GM19324 (cell line): ENCODE measurements at regions not wholly inside any gene's neighbourhood (a gene's known extent, or its start where the extent isn't known, plus 50 kb on each side); places are given as distances from the start of the nearest gene placed in this dataset.
"Not testable (repeated sequence)": the region's sequence is repeated elsewhere in the genome, so short reads cannot be mapped to it uniquely, and the experiment has no call there.

Source experiments
- ATAC-seq: cut with Tn5 transposase; IDR thresholded peaks from one replicate; pipeline ENCODE4 v1.9.1; 2021; ENCODE audit warnings: mild to moderate bottlenecking, moderate library complexity; ENCODE audit not compliant: unreplicated experiment, low FRiP score

DNA sequence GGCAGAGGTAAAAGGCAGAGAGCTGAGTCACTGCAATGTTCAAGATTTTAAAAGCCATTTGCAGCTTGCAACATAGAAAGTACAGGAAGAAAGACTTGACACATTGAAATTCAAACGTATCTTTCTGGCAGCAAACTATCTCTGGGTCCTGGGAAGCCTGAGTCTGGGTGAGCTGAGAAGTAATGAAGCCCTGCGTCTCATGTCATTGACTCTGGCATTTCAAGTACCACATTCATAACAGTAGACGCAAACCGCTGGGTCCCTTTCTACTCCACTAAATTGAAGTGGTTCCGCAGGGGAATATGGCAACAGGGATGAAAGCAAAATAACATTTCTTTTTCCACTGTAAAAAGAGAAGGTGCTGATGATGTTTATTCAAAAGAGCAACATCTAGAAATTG lies 694.3 kb downstream of the BRINP1 start:
- no peak for ATAC-seq

DNA sequence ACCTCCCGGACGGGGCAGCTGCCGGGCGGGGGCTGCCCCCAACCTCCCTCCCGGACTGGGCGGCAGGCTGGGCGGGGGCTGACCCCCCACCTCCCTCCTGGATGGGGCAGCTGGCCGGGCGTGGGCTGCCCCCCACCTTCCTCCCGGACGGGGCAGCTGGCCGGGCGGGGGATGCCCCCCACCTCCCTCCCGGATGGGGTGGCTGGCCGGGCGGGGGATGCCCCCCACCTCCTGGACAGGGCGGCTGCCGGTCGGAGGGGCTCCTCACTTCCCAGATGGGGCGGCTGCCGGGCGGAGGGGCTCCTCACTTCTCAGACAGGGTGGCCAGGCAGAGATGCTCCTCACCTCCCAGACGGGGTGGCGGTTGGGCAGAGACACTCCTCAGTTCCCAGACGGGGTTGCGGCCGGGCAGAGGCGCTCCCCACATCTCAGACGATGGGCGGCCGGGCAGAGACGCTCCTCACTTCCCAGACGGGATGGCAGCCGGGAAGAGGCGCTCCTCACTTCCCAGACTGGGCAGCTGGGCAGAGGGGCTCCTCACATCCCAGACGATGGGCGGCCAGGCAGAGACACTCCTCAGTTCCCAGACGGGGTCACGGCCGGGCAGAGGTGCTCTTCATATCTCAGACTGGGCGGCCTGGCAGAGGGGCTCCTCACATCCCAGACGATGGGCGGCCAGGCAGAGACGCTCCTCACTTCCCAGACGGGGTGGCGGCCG lies 691.1 kb downstream of the BRINP1 start:
- not testable (repeated sequence) for ATAC-seq

DNA sequence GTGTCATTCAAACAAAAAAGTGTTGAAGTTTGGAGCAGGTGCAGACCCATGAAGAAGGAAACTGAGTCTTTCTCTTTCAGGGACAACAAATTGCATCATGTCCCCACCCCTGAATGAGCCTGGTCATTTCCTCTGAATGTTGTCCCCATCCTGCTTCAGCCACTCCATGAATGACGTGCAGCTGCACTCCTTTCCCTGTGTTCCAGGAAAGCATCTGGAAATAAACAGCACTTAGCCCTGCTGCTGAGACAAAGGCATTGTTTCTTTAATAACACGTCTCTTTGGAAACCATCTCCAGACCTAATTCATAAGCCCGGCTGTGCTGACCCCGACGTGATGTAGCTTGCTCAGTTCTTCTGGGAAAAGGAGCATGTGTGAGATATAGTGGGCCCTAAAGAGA lies 682.3 kb downstream of the BRINP1 start:
- no peak for ATAC-seq

DNA sequence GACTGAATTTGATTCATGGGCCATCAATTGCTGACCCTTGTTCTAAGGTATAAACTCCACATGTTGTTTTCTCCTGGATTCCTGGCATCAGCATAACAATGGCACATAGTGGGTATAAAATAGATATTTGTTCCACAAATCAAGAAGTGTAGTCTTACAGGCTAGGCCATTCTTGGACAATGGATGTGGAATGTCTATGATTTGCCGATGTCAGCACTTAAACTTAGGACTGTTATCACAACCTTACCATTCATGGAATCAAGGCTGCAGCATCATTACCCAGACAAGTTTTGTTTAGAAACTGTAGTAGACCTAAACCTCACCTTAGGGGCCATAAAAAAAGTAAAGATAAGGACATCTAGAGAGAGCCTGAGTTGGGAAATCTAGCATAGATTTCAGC lies 680.0 kb downstream of the BRINP1 start:
- no peak for ATAC-seq

DNA sequence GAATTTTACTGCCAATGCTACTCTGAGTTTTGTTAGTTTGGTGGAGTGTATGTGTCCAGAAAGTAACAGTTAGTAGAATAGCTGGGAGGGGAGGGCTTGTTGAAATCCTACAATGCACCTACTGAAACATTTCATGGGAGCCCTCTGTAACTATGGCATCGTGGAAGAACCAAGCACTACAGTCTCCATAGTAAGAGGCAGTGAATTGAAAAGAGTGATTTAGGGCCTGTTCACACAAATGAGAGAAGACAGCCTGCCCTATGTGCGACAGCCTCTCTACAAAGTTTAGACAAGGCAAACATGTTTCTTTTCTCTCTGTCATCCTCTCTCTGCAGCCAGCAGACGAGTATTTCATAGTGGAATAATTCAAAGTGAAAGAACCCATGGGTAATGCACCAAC lies 676.6 kb downstream of the BRINP1 start:
- no peak for ATAC-seq

DNA sequence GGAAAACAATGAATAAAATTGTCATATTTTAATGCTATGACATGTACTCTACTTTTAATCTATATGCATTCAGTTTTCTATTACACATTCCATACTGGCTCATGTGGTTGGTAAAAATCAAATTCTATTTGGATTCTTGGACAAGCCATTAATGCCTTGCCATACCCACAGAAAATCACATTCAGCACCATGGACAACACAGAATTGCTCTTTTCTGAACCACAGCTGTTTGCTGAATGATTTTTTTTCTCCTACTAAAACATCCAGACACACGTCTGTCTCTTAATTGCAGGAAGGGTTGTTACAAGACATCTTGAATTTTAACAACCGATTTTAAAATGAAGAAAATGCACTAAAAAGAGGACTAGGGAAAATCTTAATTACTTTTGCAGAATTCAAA lies 675.6 kb downstream of the BRINP1 start:
- no peak for ATAC-seq

DNA sequence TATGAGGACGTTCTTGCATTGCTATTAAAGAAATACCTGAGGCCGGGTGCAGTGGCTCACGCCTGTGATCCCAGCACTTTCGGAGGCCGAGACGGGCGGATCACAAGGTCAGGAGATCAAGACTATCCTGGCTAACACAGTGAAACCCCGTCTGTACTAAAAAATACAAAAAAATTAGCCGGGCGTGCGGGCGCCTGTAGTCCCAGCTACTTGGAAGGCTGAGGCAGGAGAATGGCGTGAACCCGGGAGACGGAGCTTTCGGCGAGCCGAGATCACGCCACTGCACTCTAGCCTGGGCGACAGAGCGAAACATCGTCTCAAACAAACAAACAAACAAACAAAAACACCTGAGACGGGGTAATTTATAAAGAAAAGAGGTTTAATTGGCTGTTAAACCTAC lies 674.0 kb downstream of the BRINP1 start:
- ATAC-seq = not testable (repeated sequence)

DNA sequence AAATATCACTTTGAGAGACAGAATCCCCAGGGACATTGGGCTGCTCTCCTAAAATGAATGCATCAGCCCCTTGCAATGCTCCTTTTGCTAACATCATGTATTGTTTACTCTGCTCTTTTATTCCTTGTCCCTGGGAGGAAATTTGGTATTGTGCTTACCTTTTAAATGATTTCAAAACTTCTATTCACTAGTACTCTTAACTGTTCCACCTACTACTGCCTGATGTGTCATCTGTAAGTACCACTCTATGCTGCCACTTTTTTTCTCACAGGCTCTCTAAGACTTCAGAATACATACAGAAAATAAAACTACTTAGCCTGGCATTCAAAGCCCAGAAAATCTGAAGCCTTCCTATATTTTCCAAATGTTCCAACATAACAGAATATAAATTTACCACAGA lies 667.2 kb downstream of the BRINP1 start:
- no peak for ATAC-seq

DNA sequence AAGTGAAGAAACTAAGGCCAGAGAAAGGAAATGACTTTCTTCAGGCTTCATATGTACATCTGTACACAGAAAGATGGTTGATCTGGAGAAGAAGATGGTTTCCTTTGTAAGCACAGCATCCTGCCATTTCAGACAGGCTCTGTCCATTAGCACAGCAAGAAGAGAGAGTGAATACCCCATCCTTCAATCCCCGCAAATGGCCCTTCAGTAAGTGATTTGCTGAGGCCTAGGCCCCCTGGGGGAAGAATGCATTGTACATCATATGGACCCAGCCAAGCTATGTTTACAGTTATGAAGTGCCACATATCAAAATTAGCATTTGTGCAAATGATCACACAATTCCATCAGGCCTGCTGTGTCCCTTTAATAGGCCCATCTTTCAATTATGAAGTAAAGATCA lies 657.4 kb downstream of the BRINP1 start:
- no peak for ATAC-seq

DNA sequence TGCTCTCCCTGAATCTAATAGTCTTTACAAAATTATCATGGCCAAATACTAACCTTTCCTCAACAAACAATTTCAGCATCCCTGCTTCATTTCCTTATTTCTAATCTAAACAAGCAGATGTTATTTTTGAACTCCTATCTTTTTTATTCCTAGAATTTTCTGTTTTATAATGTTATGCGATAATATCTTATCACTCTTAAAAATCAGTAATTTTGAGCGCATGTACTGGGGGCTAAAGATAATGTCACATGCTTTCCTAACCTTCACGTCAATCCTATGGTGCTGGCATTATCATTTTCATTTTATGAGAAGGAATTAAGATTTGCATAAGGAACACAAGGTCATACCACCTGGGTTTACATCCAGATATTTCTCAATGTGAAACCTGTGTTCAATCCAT lies 648.0 kb downstream of the BRINP1 start:
- ATAC-seq = no peak

DNA sequence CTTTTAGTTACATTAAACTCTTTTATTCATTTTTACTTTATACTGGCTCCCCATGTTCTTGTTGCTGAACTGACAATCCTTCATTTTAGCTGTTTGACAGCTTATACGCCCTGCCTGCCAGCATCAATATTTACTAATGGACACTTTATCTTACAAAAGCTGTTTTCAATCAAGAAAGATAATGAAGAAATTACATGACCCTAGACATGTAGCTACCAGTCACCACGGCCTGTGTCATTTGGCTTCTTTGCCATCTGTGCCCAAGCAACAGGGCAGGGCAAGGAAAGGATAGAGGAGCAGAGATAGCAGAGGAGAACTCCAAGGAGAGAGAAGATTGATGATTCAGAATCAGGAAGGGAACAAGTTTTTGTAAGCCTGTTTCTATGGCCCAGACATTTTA lies 647.3 kb downstream of the BRINP1 start:
- ATAC-seq = no peak

DNA sequence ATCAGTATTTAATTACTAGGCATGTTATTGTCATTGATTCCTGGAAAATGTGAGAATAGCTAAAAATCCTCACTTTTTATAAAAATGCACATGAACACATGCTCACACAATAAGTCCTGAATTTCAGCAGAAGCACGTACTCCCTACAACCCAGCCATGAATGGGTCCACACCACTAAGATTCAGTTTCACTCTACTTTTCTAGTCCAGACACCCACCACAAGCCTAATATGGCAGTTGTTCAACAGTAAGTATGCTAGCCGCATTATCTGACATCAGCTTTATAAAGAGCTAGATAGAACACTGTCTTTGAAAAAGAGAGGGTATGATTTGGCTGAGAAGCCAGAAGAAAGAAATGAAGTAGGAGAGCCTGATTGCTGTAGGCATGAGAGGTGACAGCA lies 639.3 kb downstream of the BRINP1 start:
- no peak for ATAC-seq

DNA sequence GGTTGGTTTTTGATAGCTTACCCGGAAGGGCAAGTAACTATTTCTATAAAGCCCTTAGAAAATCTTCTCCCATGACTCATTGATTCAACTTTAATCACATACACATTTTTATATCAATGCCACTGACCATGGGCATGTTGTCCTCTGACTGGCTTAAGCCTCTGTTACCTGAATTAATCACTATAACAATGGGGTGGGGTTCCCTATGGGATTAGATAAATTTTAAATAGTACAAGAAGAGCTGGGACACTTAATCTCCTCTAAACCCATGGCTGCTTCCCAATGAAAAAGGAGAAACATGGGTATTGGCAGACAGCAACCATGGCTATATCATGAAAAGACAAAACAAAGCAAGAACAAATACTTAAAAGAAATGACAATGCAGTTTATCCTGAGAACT lies 636.2 kb downstream of the BRINP1 start:
- no peak for ATAC-seq

DNA sequence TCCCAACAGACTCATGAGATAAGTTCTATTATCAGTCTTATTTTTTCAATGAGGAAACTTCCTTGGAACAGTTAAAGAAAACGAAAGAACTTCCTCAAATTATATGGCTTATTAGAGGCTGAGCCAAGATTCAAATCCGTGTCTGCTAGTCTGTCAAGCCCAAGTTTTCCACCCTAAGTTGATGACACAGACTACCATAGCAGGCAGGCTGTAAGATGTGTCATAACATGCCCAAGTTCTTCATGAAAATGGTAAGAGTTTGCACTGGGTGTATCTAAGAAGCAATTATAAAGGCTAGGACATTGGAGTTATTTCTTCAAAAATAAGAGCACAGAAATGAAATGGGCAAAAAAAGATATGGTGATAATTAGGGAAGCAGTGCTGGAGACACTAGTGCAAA lies 634.5 kb downstream of the BRINP1 start:
- ATAC-seq = no peak

DNA sequence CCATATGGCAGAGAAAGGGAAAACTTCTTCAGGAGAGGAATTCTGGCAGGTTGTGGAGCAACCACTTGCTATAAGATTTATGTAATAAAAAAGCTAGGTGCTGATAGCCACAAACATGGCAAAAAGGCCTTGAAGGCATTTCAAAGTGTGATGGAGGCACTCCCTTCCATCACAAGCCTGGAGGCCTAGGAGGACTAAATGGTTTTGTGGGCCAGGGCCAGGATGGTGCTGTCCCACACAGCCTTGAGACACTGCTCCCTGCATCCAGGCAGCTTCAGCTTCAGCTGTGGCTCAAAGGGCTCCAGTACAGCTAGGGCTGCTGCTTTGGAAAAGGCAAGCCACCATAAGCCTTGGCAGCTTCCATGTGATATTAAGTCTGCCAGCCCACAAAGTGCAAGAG lies 632.8 kb downstream of the BRINP1 start:
- no peak for ATAC-seq

DNA sequence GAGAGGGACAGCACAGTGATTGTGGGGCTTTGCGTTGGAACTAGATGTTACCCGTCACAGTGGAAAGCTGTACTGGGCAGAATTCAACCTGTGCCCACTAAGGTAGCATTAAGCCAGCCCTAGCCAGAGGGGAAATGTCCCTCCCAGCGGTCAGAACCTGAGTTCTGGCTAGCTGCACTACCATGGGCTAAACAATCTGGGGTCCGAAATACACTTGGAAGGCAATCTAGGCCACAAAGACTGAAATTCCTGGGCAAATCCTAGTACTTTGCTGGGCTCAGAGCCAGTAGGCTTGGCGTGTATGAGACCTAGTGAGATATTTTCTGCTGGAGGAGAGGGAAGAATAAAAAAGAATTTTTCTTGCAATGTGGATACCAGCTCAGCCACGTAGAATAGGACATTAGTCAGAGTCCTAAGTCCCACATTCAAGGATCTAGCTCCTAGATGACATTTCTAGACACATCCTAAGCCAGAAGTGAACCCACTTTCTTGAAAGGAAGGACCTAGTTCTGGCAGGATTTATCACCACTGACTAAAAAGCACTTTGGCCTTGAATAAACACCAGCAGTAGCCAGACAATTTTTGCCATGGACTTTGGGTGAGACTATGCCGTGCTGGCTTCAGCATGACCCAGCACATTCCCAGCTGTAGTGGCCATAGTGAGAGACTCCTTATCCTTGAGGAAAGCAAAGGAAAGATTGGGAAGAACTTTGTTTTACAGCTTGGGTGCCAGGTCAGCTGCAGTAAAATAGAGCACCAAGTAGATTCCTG lies 618.0 kb downstream of the BRINP1 start:
- no peak for ATAC-seq

DNA sequence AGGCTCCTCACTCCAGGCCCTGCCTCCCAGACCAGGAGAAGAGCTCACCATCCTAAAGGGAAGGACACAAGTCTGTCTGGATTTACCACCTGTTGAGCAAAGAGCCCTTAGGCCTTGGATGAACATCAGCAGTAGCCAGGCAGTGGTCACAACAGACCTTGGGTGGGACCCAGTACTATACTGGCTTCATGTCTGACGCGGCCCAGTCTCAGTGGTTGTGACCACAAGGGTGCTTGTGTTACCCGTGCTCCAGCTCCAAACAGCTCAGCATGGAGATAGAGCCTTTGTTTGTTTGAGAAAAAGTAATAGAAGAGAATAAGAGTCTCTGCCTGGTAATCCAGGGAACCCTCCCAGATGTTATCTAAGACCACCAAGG lies 617.4 kb downstream of the BRINP1 start:
- ATAC-seq = no peak

DNA sequence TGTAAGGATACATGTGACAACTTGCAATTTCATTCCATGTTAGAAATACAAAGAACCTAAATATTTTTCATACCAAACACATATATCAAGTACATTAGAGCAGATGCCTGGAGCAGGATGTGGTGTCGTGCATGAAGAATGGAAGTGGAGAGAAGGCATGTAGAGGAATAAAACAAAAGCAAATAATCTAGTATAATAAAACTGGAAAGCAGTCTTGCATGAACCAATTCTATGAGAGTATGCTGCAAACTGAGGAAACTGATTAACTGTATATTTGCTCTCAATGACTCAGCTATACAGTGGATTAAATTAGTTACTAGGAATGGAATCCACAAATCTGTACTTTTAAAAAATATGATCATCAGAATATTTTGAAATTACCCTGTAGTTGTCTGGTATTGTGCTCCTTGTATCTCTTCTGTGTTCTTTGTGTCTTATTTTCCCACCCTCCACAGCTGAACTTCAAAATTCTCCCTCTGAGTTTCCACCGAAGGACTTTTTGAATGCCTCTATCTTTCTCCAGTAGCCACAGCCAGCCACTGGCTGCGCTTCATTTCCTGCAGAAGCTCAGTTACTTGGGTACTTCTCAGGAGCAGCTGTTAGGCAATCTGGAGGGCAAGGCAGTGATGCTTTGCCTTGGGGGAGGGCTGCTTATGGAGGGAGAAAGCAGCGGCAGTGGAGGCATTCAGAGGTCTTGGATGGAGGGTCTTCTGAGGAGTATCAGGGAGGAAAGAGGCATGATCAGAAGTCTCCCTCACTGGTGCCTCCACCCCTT lies 608.0 kb downstream of the BRINP1 start:
- ATAC-seq = no peak

DNA sequence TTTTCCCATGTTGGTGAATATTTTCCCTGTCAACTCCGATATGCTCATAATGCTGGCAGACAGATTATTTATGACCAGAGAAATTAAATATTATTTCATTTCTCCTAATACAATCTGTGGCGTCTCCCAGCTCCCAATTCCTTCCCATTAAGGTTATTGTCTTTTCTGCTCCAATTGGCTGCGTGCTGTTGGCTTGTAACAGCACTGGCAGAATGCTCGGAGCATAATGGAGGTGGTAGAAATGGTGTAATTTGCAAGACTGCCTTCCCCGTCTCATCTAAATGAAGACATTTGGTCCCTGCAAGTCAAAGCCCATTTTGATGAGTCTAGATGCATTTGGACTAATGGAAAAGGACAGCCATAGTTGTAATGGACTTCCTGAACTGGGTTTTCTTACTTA lies 601.7 kb downstream of the BRINP1 start:
- no peak for ATAC-seq

DNA sequence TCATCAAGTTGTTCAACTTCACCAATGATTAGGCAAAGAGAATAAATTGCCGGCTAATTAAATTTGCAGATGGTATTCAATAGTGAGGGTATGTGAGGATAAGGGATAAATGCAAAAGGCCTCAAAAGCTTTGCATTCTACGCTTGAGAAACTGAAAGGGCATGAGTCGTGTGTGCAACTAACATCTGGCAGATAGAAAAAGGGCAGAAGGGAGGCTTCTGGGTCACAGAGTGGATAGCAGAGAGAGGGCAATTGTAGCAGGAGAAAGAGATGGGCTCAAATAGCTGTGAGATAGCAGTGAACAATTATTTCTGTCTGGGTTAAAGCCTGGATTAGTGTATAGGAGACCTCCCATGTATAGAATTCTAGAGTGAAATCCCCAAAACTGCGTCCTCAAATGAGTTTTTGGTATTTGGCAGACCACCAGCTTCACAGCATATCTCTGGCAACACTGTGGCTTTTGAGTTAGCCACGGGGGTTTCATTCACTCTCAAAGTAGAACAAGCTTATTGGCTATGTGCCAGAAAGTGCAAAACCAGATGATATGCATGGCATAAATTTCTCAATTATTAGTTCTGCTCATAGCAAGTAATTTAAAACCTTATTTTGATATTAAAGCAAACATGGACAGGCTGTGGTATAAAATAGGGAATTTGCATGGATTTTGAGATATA lies 586.3 kb downstream of the BRINP1 start:
- no peak for ATAC-seq

DNA sequence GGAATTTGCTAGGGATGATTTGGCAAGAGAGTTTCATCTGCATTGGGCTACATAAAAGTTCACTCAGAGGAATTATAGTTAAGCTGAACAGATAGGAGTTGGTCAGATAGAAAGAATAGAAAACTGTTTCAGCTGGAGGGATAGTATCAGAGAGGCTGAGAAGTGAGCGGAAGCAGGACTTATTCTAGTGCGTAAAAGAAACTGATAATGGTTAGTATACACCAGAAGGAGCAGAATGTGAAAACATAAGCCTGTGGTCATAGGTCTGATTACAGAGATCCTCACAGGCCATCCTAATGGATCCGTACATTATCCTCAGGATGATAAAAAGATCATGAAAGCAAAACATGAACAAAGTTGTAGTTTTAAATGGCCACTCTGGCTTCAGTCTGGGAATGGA lies 585.2 kb downstream of the BRINP1 start:
- no peak for ATAC-seq
